ENCODE measurements at regions not wholly inside any gene's neighbourhood (a gene's known extent, or its start where the extent isn't known, plus 50 kb on each side); places are given as distances from the start of the nearest gene placed in this dataset.

- TF ChIP-seq EZH2 (IDR thresholded peaks at IDR 0.05; ENCODE audit: low read length) (no peak), CTCF (optimal IDR thresholded peaks at IDR 0.05 in 1 of 3, IDR thresholded peaks at IDR 0.05 in 1 of 3, conservative IDR thresholded peaks at IDR 0.05 in 1 of 3; ENCODE audit: extremely low read depth in 1 of 3, insufficient read depth in 2 of 3, low read length in 3 of 3) (no peak)
Observed at GRCh38 chr12:107859367-107859766, 84.9 kb downstream of the ASCL4 start.
